K562 (cell line): ENCODE measurements at regions not wholly inside any gene's neighbourhood (a gene's known extent, or its start where the extent isn't known, plus 50 kb on each side); places are given as distances from the start of the nearest gene placed in this dataset.

Experiments used
- ATAC-seq: fragments of 200-7000 bp; cut with Tn5 transposase; 3 replicates; pipeline ENCODE4 v1.9.1; 2020; ENCODE audit warnings: moderate library complexity
- BruUV-seq: library from RNA; stranded (reverse); fragments of 400-500 nt; replicated peaks from 2 replicates; lab custom pipeline; 2021; lab: Mats Ljungman, UMichigan
- CTCF ChIA-PET: fragments of 300-600 bp; formaldehyde crosslinking; extraction: SDS; loops from one replicate; lab custom pipeline; 2021; ENCODE audit warnings: low intra/inter-chr PET ratio; lab: Yijun Ruan, JAX
- POLR2A ChIA-PET: fragments of 300-600, 350-650 bp; sonication (Branson Sonifier 250); formaldehyde crosslinking; extraction: SDS; loops from one replicate; lab custom pipeline; 2021; ENCODE audit warnings: antibody characterized with exemption, inconsistent platforms; lab: Yijun Ruan, JAX
- DNase-seq, 4 experiments: peaks; one replicate each; pipeline versions ENCODE4 v3.0.0 to v3.0.0-alpha.2; 2011 to 2018; ENCODE audit warnings: low spot score in 3 of 4, mixed read lengths in 3 of 4; ENCODE audit errors: extremely low read depth in 1 of 4
- FAIRE-seq: peaks from 2 replicates; lab custom pipeline; 2011; peaks lifted over from hg19 to GRCh38; lab: Jason Lieb, UNC
- H2AFZ ChIP-seq: 2 replicates; pipeline ENCODE4 v1.6.0; 2011; ENCODE audit warnings: low read depth, low read length, control low read depth, inconsistent platforms
- H3K27ac ChIP-seq: fragments of 200-600 bp; 3 replicates; pipeline ENCODE4 v1.8.0; 2011; ENCODE audit warnings: low read depth, mild to moderate bottlenecking, control low read depth, inconsistent platforms, low read length, moderate library complexity, mixed read lengths; ENCODE audit errors: extremely low read depth
- H3K27me3 ChIP-seq, 2 experiments: fragments of 300-600 bp in 1 of 2; 2 replicates in 1 of 2; 3 replicates in 1 of 2; pipeline versions ENCODE4 v1.6.0 to v1.8.0; 2011; ENCODE audit warnings: inconsistent platforms in 2 of 2, low read length in 2 of 2, mild to moderate bottlenecking in 1 of 2, mixed read lengths in 1 of 2, moderate library complexity in 1 of 2; ENCODE audit not compliant: control insufficient read depth in 2 of 2, insufficient read depth in 2 of 2
- H3K36me3 ChIP-seq: fragments of 300-600 bp; 3 replicates; pipeline ENCODE4 v1.8.0; 2011; ENCODE audit warnings: mild to moderate bottlenecking, low read length, inconsistent platforms; ENCODE audit not compliant: control insufficient read depth, insufficient read depth
- H3K4me1 ChIP-seq, 2 experiments: fragments of 200-600 bp in 1 of 2; replicated peaks in 1 of 2; 2 replicates in 1 of 2; 3 replicates in 1 of 2; pipeline versions ENCODE4 v1.5.1 to v1.8.0; 2011; ENCODE audit warnings: inconsistent platforms in 2 of 2, low read length in 2 of 2, mild to moderate bottlenecking in 1 of 2, mixed read lengths in 1 of 2, moderate library complexity in 1 of 2; ENCODE audit not compliant: control insufficient read depth in 2 of 2, insufficient read depth in 2 of 2
- H3K4me2 ChIP-seq: 2 replicates; pipeline ENCODE4 v1.6.1; 2011; ENCODE audit warnings: low read length, control low read depth, inconsistent platforms, mixed read lengths; ENCODE audit not compliant: insufficient read depth
- H3K4me3 ChIP-seq: fragments of 200-600 bp; sonication (generic), shearing (Covaris generic); 2 replicates; pipeline ENCODE4 v1.5.1; 2016; ENCODE audit warnings: control low read depth, inconsistent platforms
- H3K79me2 ChIP-seq: fragments of 200-600 bp; 3 replicates; pipeline ENCODE4 v1.8.0; 2011; ENCODE audit warnings: low read length, inconsistent platforms; ENCODE audit not compliant: control insufficient read depth, insufficient read depth
- H3K9ac ChIP-seq, 2 experiments: 2 replicates each; pipeline versions ENCODE4 v1.6.0 to v1.6.1; 2011; ENCODE audit warnings: low read depth in 2 of 2, low read length in 2 of 2, control low read depth in 1 of 2, inconsistent platforms in 1 of 2, mild to moderate bottlenecking in 1 of 2, mixed read lengths in 1 of 2; ENCODE audit not compliant: insufficient read depth in 1 of 2
- H3K9me1 ChIP-seq: one replicate; pipeline ENCODE4 v1.6.0; 2011; ENCODE audit warnings: inconsistent platforms, mild to moderate bottlenecking, low read length, moderate library complexity; ENCODE audit not compliant: control insufficient read depth, insufficient read depth
- H3K9me3 ChIP-seq: replicated peaks from 2 replicates; pipeline ENCODE4 v1.5.1; 2011; ENCODE audit warnings: low read depth, low read length, inconsistent platforms; ENCODE audit not compliant: control insufficient read depth, insufficient read depth
- H4K20me1 ChIP-seq: replicated peaks from 2 replicates; pipeline ENCODE4 v1.6.1; 2011; ENCODE audit warnings: low read length, inconsistent platforms, mixed read lengths; ENCODE audit not compliant: control insufficient read depth, insufficient read depth
- BCOR ChIP-seq: fragments of 450-650 bp; IDR thresholded peaks from 2 replicates; pipeline ENCODE4 v1.6.1; 2016
- DACH1 ChIP-seq: fragments of 450-650 bp; IDR thresholded peaks from 2 replicates; pipeline ENCODE4 v1.6.1; 2018; ENCODE audit not compliant: partially characterized antibody
- ERF ChIP-seq: fragments of 450-650 bp; formaldehyde crosslinking; IDR thresholded peaks from 2 replicates; pipeline ENCODE4 v1.4.0; 2020; ENCODE audit warnings: mild to moderate bottlenecking, mixed read lengths
- HMBOX1 ChIP-seq: sonication (generic); IDR thresholded peaks from 2 replicates; pipeline ENCODE4 v1.6.1; 2016
- RNF2 ChIP-seq: sonication (generic); IDR thresholded peaks from 2 replicates; pipeline ENCODE4 v1.6.1; 2016
- TBP ChIP-seq: optimal IDR thresholded peaks from 2 replicates; pipeline ENCODE3; 2011; ENCODE audit warnings: low read depth, low read length, improper control_type of control experiment
- ZNF699 ChIP-seq: fragments of 250-450 bp; sonication (Bioruptor Pico); IDR thresholded peaks from 2 replicates; pipeline ENCODE4 v1.8.0; 2021; ENCODE audit warnings: mild to moderate bottlenecking, moderate library complexity; ENCODE audit not compliant: insufficient replicate concordance
- ZNF707 ChIP-seq: fragments of 250-450 bp; sonication (Bioruptor Pico); conservative IDR thresholded peaks from 2 replicates; pipeline ENCODE4 v1.8.0; 2022; ENCODE audit warnings: inconsistent platforms, mild to moderate bottlenecking, moderate library complexity
- ZZZ3 ChIP-seq: fragments of 450-650 bp; IDR thresholded peaks from 2 replicates; pipeline ENCODE4 v1.6.1; 2016; ENCODE audit warnings: antibody characterized with exemption, mild to moderate bottlenecking, moderate library complexity
- WGBS: fragments of 100-300 bp; shearing (Covaris generic); methylation state at CpG from one replicate; pipeline ENCODE4 v1.1.6; 2016; ENCODE audit warnings: low coverage, mixed read lengths; ENCODE audit not compliant: insufficient coverage; ENCODE audit errors: missing lambda C conversion rate; 5-methylcytosine and 5-hydroxymethylcytosine counted together
- in situ Hi-C: fragments of 300-500 bp; cut with MboI; formaldehyde crosslinking; loops from 4 replicates; pipeline ENCODE4 v1.15.0; 2018; ENCODE audit warnings: inconsistent platforms, mixed read lengths
- intact Hi-C: fragments of 100-400 bp; cut with micrococcal nuclease; formaldehyde crosslinking; loops from 2 replicates; pipeline ENCODE4 v1.14.2; 2022
- TF ChIP-seq, protein P1 (sequence below): fragments of 250-450 bp; sonication (Bioruptor Pico); IDR thresholded peaks from 2 replicates; pipeline ENCODE4 v1.4.0; 2020; ENCODE audit warnings: mild to moderate bottlenecking, moderate library complexity
- TF ChIP-seq, protein P2 (sequence below), 2 experiments: fragments of 450-650 bp; formaldehyde crosslinking in 1 of 2; IDR thresholded peaks; 2 replicates each; pipeline versions ENCODE4 v1.4.0 to v1.6.1; 2014 to 2020; ENCODE audit warnings: mild to moderate bottlenecking in 2 of 2, borderline replicate concordance in 1 of 2, low read depth in 1 of 2

- H3K9me1 ChIP-seq, result no peaks in the 10 kb centered on the region
- WGBS, result 1% methylated on average over 5 of the region's 5 CpGs
- H3K4me2 ChIP-seq, result no peak overlapping the region
- H3K4me1 ChIP-seq, result no peaks in the 10 kb centered on the region
- H3K4me3 ChIP-seq, result no peak overlapping the region
- H3K9me3 ChIP-seq, result no peaks in the 10 kb centered on the region
- intact Hi-C loops (loop anchor here (5.0 kb wide), 1 partner anchor 430 kb away; the partner anchor contains the start of gene ENC1), in situ Hi-C loops (no loop called here)
- POLR2A ChIA-PET, result interaction anchor here (0.6 kb wide), 2 partner anchors 128 to 405 kb away, joined by 3 read pairs; no protein-coding TSS in a partner anchor
- H3K27me3 ChIP-seq, result peaks cover 0 to 8% of the 10 kb centered on the region in 2 experiments; a peak in 3 of 5 replicates
- FAIRE-seq (peak; percentile 26), DNase-seq (peak; percentile 19 to 40 (median 23)), ATAC-seq (peak; percentile 76)
- H3K9ac ChIP-seq, result no peak overlapping the region
- H2AFZ ChIP-seq, result no peak overlapping the region
- no peak overlapping the region for H3K27ac ChIP-seq
- no TSS peak for BruUV-seq
- H3K36me3 ChIP-seq, result no peaks in the 10 kb centered on the region
- H4K20me1 ChIP-seq, result no peaks in the 10 kb centered on the region
- no peaks in the 10 kb centered on the region for H3K79me2 ChIP-seq
- CTCF ChIA-PET, result no interaction called here
- TF ChIP-seq HMBOX1, result peak; percentile 91
- no peak for TF ChIP-seq BCOR
- TF ChIP-seq, protein P1, sequence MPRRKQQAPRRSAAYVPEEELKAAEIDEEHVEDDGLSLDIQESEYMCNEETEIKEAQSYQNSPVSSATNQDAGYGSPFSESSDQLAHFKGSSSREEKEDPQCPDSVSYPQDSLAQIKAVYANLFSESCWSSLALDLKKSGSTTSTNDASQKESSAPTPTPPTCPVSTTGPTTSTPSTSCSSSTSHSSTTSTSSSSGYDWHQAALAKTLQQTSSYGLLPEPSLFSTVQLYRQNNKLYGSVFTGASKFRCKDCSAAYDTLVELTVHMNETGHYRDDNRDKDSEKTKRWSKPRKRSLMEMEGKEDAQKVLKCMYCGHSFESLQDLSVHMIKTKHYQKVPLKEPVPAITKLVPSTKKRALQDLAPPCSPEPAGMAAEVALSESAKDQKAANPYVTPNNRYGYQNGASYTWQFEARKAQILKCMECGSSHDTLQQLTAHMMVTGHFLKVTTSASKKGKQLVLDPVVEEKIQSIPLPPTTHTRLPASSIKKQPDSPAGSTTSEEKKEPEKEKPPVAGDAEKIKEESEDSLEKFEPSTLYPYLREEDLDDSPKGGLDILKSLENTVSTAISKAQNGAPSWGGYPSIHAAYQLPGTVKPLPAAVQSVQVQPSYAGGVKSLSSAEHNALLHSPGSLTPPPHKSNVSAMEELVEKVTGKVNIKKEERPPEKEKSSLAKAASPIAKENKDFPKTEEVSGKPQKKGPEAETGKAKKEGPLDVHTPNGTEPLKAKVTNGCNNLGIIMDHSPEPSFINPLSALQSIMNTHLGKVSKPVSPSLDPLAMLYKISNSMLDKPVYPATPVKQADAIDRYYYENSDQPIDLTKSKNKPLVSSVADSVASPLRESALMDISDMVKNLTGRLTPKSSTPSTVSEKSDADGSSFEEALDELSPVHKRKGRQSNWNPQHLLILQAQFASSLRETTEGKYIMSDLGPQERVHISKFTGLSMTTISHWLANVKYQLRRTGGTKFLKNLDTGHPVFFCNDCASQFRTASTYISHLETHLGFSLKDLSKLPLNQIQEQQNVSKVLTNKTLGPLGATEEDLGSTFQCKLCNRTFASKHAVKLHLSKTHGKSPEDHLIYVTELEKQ (CRISPR knock-in tag), result no peak
- no peak for TF ChIP-seq DACH1
- no peak for TF ChIP-seq ZNF707 (CRISPR knock-in tag)
- TF ChIP-seq ZNF699 (CRISPR knock-in tag), result no peak
- TF ChIP-seq ERF (CRISPR knock-in tag), result no peak
- TF ChIP-seq ZZZ3, result no peak
- no peak for TF ChIP-seq TBP
- TF ChIP-seq RNF2, result no peak
- TF ChIP-seq, protein P2, sequence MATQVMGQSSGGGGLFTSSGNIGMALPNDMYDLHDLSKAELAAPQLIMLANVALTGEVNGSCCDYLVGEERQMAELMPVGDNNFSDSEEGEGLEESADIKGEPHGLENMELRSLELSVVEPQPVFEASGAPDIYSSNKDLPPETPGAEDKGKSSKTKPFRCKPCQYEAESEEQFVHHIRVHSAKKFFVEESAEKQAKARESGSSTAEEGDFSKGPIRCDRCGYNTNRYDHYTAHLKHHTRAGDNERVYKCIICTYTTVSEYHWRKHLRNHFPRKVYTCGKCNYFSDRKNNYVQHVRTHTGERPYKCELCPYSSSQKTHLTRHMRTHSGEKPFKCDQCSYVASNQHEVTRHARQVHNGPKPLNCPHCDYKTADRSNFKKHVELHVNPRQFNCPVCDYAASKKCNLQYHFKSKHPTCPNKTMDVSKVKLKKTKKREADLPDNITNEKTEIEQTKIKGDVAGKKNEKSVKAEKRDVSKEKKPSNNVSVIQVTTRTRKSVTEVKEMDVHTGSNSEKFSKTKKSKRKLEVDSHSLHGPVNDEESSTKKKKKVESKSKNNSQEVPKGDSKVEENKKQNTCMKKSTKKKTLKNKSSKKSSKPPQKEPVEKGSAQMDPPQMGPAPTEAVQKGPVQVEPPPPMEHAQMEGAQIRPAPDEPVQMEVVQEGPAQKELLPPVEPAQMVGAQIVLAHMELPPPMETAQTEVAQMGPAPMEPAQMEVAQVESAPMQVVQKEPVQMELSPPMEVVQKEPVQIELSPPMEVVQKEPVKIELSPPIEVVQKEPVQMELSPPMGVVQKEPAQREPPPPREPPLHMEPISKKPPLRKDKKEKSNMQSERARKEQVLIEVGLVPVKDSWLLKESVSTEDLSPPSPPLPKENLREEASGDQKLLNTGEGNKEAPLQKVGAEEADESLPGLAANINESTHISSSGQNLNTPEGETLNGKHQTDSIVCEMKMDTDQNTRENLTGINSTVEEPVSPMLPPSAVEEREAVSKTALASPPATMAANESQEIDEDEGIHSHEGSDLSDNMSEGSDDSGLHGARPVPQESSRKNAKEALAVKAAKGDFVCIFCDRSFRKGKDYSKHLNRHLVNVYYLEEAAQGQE (IDR thresholded peaks at IDR 0.05; ENCODE audit: borderline replicate concordance), result peak; percentile 40; the same call in 1 of the 2 replicates
- TF ChIP-seq, protein P2 (CRISPR knock-in tag; IDR thresholded peaks at IDR 0.05; ENCODE audit: low read depth), result no peak
Observed at GRCh38 chr5:74212336-74212735, 428.2 kb downstream of the ENC1 start.
